ENCODE measurements at regions not wholly inside any gene's neighbourhood (a gene's known extent, or its start where the extent isn't known, plus 50 kb on each side); places are given as distances from the start of the nearest gene placed in this dataset.

DNA sequence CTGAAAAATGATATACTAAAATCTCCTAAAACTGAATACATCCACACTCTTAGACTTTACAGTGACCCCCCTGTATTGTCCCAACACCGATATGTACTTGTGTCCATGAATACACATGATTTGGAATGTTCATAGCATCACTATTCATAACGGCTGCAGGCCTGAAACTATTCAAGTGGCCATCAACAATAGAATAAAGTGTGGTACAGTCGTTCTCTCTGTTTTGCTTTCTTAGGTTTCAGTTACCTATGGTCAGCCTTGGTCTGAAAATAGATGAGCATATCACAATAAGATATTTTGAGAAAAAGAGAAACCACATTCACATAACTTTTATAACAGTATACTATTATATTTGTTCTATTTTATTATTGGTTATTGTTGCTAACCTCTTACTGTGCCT lies 150.6 kb downstream of the ASCL4 start:
- TF ChIP-seq CHD2 (IDR thresholded peaks at IDR 0.05; ENCODE audit: low read length, partially characterized antibody) (no peak), CTCF (IDR thresholded peaks at IDR 0.05) (no peak), RCOR1 (IDR thresholded peaks at IDR 0.05; ENCODE audit: low read depth, low read length) (no peak), HDAC2 (IDR thresholded peaks at IDR 0.05) (no peak), POLR2A (IDR thresholded peaks at IDR 0.05; ENCODE audit: low read length) (no peak), MYC (IDR thresholded peaks at IDR 0.05; ENCODE audit: borderline replicate concordance, low read length) (no peak), SMC3 (IDR thresholded peaks at IDR 0.05) (no peak), BHLHE40 (IDR thresholded peaks at IDR 0.05; ENCODE audit: low read depth, low read length) (no peak), USF2 (IDR thresholded peaks at IDR 0.05) (no peak), EP300 (IDR thresholded peaks at IDR 0.05) (no peak), POLR2AphosphoS2 (conservative IDR thresholded peaks at IDR 0.05; ENCODE audit: low read length) (no peak), JUNB (IDR thresholded peaks at IDR 0.05) (no peak)
- TF ChIP-seq, protein P1, sequence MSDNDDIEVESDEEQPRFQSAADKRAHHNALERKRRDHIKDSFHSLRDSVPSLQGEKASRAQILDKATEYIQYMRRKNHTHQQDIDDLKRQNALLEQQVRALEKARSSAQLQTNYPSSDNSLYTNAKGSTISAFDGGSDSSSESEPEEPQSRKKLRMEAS (IDR thresholded peaks at IDR 0.05): no peak

Data from A549 (cell line).